CD4-positive, alpha-beta T cell treated with Interleukin-6 at 100 ng/mL for 8 hours (primary cell): ENCODE measurements at regions not wholly inside any gene's neighbourhood (a gene's known extent, or its start where the extent isn't known, plus 50 kb on each side); places are given as distances from the start of the nearest gene placed in this dataset.
"Not testable (repeated sequence)": the region's sequence is repeated elsewhere in the genome, so short reads cannot be mapped to it uniquely, and the experiment has no call there.

ENCODE experiments used
- DNase-seq: peaks from one replicate; pipeline ENCODE4 v3.0.0-alpha.2; 2020; ENCODE audit warnings: mixed read lengths, low spot score

GRCh38 chr4:58063404-58064160 lies 953.4 kb upstream of the IGFBP7 start:
- DNase-seq = no peak

- no peak for DNase-seq
These were observed 951.8 kb upstream of the IGFBP7 start for GRCh38 chr4:58061967-58062366.

GRCh38 chr4:58050439-58050838 lies 940.3 kb upstream of the IGFBP7 start:
- no peak for DNase-seq

- DNase-seq = no peak
These were observed 938.3 kb upstream of the IGFBP7 start for GRCh38 chr4:58048491-58048890.

GRCh38 chr4:58042176-58042575 lies 932.0 kb upstream of the IGFBP7 start:
- no peak for DNase-seq

- no peak for DNase-seq
These were observed 883.8 kb upstream of the IGFBP7 start for GRCh38 chr4:57993944-57994343.

GRCh38 chr4:57989430-57989829 lies 879.2 kb upstream of the IGFBP7 start:
- no peak for DNase-seq

GRCh38 chr4:57985161-57985560 lies 875.0 kb upstream of the IGFBP7 start:
- no peak for DNase-seq

- DNase-seq = no peak
These were observed 870.9 kb upstream of the IGFBP7 start for GRCh38 chr4:57981123-57981522.

GRCh38 chr4:57974821-57975220 lies 864.6 kb upstream of the IGFBP7 start:
- DNase-seq = no peak

- DNase-seq = no peak
These were observed 863.6 kb upstream of the IGFBP7 start for GRCh38 chr4:57973819-57974218.

- no peak for DNase-seq
These were observed 861.1 kb upstream of the IGFBP7 start for GRCh38 chr4:57971261-57971660.

GRCh38 chr4:57966987-57967760 lies 857.0 kb upstream of the IGFBP7 start:
- no peak for DNase-seq

- not testable (repeated sequence) for DNase-seq
These were observed 855.2 kb upstream of the IGFBP7 start for GRCh38 chr4:57965431-57965830.

GRCh38 chr4:57945298-57945697 lies 835.1 kb upstream of the IGFBP7 start:
- DNase-seq = no peak

- no peak for DNase-seq
These were observed 833.5 kb upstream of the IGFBP7 start for GRCh38 chr4:57943682-57944081.

GRCh38 chr4:57937326-57937725 lies 827.1 kb upstream of the IGFBP7 start:
- DNase-seq = not testable (repeated sequence)

GRCh38 chr4:57926311-57926710 lies 816.1 kb upstream of the IGFBP7 start:
- no peak for DNase-seq

GRCh38 chr4:57924951-57925350 lies 814.8 kb upstream of the IGFBP7 start:
- no peak for DNase-seq

GRCh38 chr4:57916479-57916878 lies 806.3 kb upstream of the IGFBP7 start:
- no peak for DNase-seq

GRCh38 chr4:57911203-57911602 lies 801.0 kb upstream of the IGFBP7 start:
- DNase-seq = no peak

GRCh38 chr4:57910151-57910550 lies 800.0 kb upstream of the IGFBP7 start:
- no peak for DNase-seq

GRCh38 chr4:57905965-57906364 lies 795.8 kb upstream of the IGFBP7 start:
- no peak for DNase-seq
